HG03378 (cell line): ENCODE measurements at regions not wholly inside any gene's neighbourhood (a gene's known extent, or its start where the extent isn't known, plus 50 kb on each side); places are given as distances from the start of the nearest gene placed in this dataset.
A peak's percentile ranks its signal among the peaks of the same experiment; 100 is the strongest.
"Not testable (repeated sequence)": the region's sequence is repeated elsewhere in the genome, so short reads cannot be mapped to it uniquely, and the experiment has no call there.

Experiments
- ATAC-seq: cut with Tn5 transposase; IDR thresholded peaks from one replicate; pipeline ENCODE4 v1.9.1; 2021; ENCODE audit warnings: mild to moderate bottlenecking, moderate library complexity; ENCODE audit not compliant: unreplicated experiment

- ATAC-seq: no peak
These were observed 78.3 kb upstream of the SLC16A7 start for GRCh38 chr12:59517522-59517921.

- ATAC-seq: no peak
These were observed 94.9 kb upstream of the SLC16A7 start for GRCh38 chr12:59500915-59501314.

GRCh38 chr12:59500335-59500734, 95.5 kb upstream of the SLC16A7 start:
- no peak for ATAC-seq

- ATAC-seq: peak; percentile 95
These were observed 96.1 kb upstream of the SLC16A7 start for GRCh38 chr12:59499774-59500173.

- ATAC-seq: no peak
These were observed 101.2 kb upstream of the SLC16A7 start for GRCh38 chr12:59494617-59495016.

- ATAC-seq: no peak
These were observed 104.0 kb upstream of the SLC16A7 start for GRCh38 chr12:59491877-59492276.

- no peak for ATAC-seq
These were observed 109.0 kb upstream of the SLC16A7 start for GRCh38 chr12:59486827-59487226.

GRCh38 chr12:59484575-59484974, 111.3 kb upstream of the SLC16A7 start:
- peak; percentile 93 for ATAC-seq

GRCh38 chr12:59474236-59474635, 121.6 kb upstream of the SLC16A7 start:
- ATAC-seq: not testable (repeated sequence)

GRCh38 chr12:59472273-59472672, 123.6 kb upstream of the SLC16A7 start:
- ATAC-seq: peak; percentile 90

- no peak for ATAC-seq
These were observed 135.7 kb upstream of the SLC16A7 start for GRCh38 chr12:59459966-59460660.

GRCh38 chr12:59453475-59453874, 142.4 kb upstream of the SLC16A7 start:
- ATAC-seq: no peak

- no peak for ATAC-seq
These were observed 143.1 kb upstream of the SLC16A7 start for GRCh38 chr12:59452746-59453145.

GRCh38 chr12:59452259-59452658, 143.6 kb upstream of the SLC16A7 start:
- ATAC-seq: no peak

GRCh38 chr12:59446116-59446515, 149.7 kb upstream of the SLC16A7 start:
- ATAC-seq: no peak

- ATAC-seq: no peak
These were observed 150.9 kb upstream of the SLC16A7 start for GRCh38 chr12:59444932-59445331.

GRCh38 chr12:59432057-59432456, 163.8 kb upstream of the SLC16A7 start:
- ATAC-seq: no peak

- no peak for ATAC-seq
These were observed 164.6 kb upstream of the SLC16A7 start for GRCh38 chr12:59431266-59431665.

GRCh38 chr12:59429766-59430165, 166.1 kb upstream of the SLC16A7 start:
- no peak for ATAC-seq

- no peak for ATAC-seq
These were observed 170.0 kb upstream of the SLC16A7 start for GRCh38 chr12:59425798-59426197.

GRCh38 chr12:59424666-59425065, 171.2 kb upstream of the SLC16A7 start:
- not testable (repeated sequence) for ATAC-seq

- ATAC-seq: no peak
These were observed 181.8 kb upstream of the SLC16A7 start for GRCh38 chr12:59414051-59414450.

GRCh38 chr12:59408431-59408830, 187.4 kb upstream of the SLC16A7 start:
- ATAC-seq: no peak
